H1 (cell line): ENCODE measurements at regions not wholly inside any gene's neighbourhood (a gene's known extent, or its start where the extent isn't known, plus 50 kb on each side); places are given as distances from the start of the nearest gene placed in this dataset.

Experiments
- CHD1 ChIP-seq: IDR thresholded peaks from 2 replicates; pipeline ENCODE4 v1.6.1; 2012; ENCODE audit warnings: low read depth, low read length, improper control_type of control experiment
- FOSL1 ChIP-seq: IDR thresholded peaks from 2 replicates; pipeline ENCODE4 v1.6.1; 2011; ENCODE audit warnings: mild to moderate bottlenecking, low read depth, low read length, moderate library complexity; ENCODE audit not compliant: insufficient read depth
- RBBP5 ChIP-seq: IDR thresholded peaks from 2 replicates; pipeline ENCODE4 v1.7.1; 2012; ENCODE audit warnings: low read depth, mild to moderate bottlenecking, inconsistent platforms, low read length, moderate library complexity, borderline replicate concordance

GRCh38 chr13:37338726-37339385 is 233.4 kb upstream of the CSNK1A1L start (continued):
- no peak for TF ChIP-seq CHD1
- no peak for TF ChIP-seq RBBP5
- TF ChIP-seq FOSL1: no peak
